ENCODE measurements at regions not wholly inside any gene's neighbourhood (a gene's known extent, or its start where the extent isn't known, plus 50 kb on each side); places are given as distances from the start of the nearest gene placed in this dataset.

DNA sequence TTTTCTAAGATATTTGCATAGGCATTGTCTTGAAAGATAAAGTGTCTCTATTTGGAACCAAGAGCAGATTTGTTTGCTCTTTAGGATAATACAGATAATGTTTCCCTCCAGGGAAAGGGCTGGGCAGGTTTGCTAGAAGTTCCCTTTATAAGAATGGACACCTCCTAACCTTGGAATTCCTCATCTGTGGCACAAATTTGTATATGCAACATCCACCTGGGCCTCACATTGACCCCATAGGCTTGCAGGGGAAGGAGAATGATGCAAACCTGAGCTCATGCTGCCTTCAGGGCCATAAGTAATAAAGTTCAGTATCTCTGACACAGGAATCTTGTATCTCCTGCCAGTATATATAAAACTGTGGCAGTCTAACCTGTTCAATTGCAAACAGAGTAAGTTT is 508.4 kb upstream of the MIR17HG start:
- TF ChIP-seq ZNF140 (tag by site-specific recombination; IDR thresholded peaks at IDR 0.05), result no peak
- TF ChIP-seq, protein P1, sequence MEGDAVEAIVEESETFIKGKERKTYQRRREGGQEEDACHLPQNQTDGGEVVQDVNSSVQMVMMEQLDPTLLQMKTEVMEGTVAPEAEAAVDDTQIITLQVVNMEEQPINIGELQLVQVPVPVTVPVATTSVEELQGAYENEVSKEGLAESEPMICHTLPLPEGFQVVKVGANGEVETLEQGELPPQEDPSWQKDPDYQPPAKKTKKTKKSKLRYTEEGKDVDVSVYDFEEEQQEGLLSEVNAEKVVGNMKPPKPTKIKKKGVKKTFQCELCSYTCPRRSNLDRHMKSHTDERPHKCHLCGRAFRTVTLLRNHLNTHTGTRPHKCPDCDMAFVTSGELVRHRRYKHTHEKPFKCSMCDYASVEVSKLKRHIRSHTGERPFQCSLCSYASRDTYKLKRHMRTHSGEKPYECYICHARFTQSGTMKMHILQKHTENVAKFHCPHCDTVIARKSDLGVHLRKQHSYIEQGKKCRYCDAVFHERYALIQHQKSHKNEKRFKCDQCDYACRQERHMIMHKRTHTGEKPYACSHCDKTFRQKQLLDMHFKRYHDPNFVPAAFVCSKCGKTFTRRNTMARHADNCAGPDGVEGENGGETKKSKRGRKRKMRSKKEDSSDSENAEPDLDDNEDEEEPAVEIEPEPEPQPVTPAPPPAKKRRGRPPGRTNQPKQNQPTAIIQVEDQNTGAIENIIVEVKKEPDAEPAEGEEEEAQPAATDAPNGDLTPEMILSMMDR (tag by site-specific recombination; IDR thresholded peaks at IDR 0.05), result no peak
- no peak for TF ChIP-seq WT1 (tag by site-specific recombination; IDR thresholded peaks at IDR 0.05)
- no peak for TF ChIP-seq GLIS1 (tag by site-specific recombination; IDR thresholded peaks at IDR 0.05)
- TF ChIP-seq ZNF146 (tag by site-specific recombination; IDR thresholded peaks at IDR 0.05), result no peak
- TF ChIP-seq ZNF341 (tag by site-specific recombination; IDR thresholded peaks at IDR 0.05; ENCODE audit: low read depth), result no peak
- TF ChIP-seq ZNF302 (tag by site-specific recombination; IDR thresholded peaks at IDR 0.05; ENCODE audit: low read depth), result no peak
- TF ChIP-seq, protein P2, sequence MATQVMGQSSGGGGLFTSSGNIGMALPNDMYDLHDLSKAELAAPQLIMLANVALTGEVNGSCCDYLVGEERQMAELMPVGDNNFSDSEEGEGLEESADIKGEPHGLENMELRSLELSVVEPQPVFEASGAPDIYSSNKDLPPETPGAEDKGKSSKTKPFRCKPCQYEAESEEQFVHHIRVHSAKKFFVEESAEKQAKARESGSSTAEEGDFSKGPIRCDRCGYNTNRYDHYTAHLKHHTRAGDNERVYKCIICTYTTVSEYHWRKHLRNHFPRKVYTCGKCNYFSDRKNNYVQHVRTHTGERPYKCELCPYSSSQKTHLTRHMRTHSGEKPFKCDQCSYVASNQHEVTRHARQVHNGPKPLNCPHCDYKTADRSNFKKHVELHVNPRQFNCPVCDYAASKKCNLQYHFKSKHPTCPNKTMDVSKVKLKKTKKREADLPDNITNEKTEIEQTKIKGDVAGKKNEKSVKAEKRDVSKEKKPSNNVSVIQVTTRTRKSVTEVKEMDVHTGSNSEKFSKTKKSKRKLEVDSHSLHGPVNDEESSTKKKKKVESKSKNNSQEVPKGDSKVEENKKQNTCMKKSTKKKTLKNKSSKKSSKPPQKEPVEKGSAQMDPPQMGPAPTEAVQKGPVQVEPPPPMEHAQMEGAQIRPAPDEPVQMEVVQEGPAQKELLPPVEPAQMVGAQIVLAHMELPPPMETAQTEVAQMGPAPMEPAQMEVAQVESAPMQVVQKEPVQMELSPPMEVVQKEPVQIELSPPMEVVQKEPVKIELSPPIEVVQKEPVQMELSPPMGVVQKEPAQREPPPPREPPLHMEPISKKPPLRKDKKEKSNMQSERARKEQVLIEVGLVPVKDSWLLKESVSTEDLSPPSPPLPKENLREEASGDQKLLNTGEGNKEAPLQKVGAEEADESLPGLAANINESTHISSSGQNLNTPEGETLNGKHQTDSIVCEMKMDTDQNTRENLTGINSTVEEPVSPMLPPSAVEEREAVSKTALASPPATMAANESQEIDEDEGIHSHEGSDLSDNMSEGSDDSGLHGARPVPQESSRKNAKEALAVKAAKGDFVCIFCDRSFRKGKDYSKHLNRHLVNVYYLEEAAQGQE (tag by site-specific recombination; IDR thresholded peaks at IDR 0.05), result no peak
- TF ChIP-seq ZNF274 (IDR thresholded peaks at IDR 0.05; ENCODE audit: low read length), result no peak
- no peak for TF ChIP-seq ZNF274 (tag by site-specific recombination; IDR thresholded peaks at IDR 0.05; ENCODE audit: borderline replicate concordance)
- TF ChIP-seq, protein P3, sequence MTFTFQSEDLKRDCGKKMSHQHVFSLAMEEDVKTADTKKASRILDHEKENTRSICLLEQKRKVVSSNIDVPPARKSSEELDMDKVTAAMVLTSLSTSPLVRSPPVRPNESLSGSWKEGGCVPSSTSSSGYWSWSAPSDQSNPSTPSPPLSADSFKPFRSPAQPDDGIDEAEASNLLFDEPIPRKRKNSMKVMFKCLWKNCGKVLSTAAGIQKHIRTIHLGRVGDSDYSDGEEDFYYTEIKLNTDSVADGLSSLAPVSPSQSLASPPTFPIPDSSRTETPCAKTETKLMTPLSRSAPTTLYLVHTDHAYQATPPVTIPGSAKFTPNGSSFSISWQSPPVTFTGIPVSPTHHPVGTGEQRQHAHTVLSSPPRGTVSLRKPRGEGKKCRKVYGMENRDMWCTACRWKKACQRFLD (tag by site-specific recombination; IDR thresholded peaks at IDR 0.05), result no peak
- TF ChIP-seq ZBTB8A (tag by site-specific recombination; IDR thresholded peaks at IDR 0.05), result no peak
- no peak for TF ChIP-seq SP2 (tag by site-specific recombination; IDR thresholded peaks at IDR 0.05)
- no peak for TF ChIP-seq ZFHX2 (tag by site-specific recombination; conservative IDR thresholded peaks at IDR 0.05)

Data from HEK293 (cell line).